ENCODE measurements at regions not wholly inside any gene's neighbourhood (a gene's known extent, or its start where the extent isn't known, plus 50 kb on each side); places are given as distances from the start of the nearest gene placed in this dataset.

DNA sequence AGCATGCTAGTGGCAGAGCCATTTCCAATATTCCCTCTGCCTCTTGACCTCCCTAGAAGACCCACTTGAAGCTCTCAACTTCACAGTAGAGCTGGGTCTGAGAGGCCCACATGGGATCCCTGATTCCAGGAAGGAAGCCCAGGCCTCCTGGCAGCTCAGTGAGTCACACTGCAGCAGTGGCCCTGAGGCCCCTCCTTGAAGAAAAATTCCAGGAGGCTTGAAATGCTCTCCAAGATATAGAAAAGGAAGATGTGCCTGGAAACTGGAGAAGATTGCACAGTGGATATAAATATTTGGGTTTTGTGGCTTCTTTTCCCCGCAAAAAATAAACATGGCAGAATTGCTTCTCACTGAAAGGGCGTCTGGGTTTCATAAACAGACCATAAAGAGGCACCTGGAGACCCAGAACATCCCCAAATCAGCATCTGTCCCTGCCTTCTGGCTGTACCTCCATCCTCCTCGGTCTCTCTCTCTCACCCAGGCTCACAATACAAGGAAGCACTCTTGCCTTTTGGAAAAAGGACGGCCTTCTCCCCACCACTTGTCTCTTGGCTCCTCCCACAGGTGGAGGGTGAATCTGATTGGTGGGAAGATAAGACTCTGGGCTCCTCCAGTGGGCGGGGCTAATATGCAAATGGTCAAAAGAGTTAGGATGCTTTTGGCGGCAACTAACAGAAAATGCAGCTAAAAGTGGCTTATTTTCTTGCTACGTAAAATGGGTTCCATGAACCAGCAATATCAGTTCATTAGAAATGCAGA lies 200.0 kb upstream of the SULF2 start:
- TF ChIP-seq, protein P1, sequence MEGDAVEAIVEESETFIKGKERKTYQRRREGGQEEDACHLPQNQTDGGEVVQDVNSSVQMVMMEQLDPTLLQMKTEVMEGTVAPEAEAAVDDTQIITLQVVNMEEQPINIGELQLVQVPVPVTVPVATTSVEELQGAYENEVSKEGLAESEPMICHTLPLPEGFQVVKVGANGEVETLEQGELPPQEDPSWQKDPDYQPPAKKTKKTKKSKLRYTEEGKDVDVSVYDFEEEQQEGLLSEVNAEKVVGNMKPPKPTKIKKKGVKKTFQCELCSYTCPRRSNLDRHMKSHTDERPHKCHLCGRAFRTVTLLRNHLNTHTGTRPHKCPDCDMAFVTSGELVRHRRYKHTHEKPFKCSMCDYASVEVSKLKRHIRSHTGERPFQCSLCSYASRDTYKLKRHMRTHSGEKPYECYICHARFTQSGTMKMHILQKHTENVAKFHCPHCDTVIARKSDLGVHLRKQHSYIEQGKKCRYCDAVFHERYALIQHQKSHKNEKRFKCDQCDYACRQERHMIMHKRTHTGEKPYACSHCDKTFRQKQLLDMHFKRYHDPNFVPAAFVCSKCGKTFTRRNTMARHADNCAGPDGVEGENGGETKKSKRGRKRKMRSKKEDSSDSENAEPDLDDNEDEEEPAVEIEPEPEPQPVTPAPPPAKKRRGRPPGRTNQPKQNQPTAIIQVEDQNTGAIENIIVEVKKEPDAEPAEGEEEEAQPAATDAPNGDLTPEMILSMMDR (conservative IDR thresholded peaks at IDR 0.05) = no peak
- TF ChIP-seq ZFX (IDR thresholded peaks at IDR 0.05) = no peak

Measured in C4-2B (cell line).